H1 (cell line): ENCODE measurements at regions not wholly inside any gene's neighbourhood (a gene's known extent, or its start where the extent isn't known, plus 50 kb on each side); places are given as distances from the start of the nearest gene placed in this dataset.

Source experiments
- CTCF ChIA-PET: fragments of 300-600 bp; sonication (Branson Sonifier 250); formaldehyde crosslinking; loops from one replicate; lab custom pipeline; 2021; ENCODE audit not compliant: partially characterized antibody; lab: Charles Lee
- POLR2A ChIA-PET: fragments of 300-600 bp; sonication (Branson Sonifier 250); formaldehyde crosslinking; loops from one replicate; lab custom pipeline; 2021; ENCODE audit warnings: inconsistent platforms; ENCODE audit not compliant: partially characterized antibody; lab: Charles Lee
- DNase-seq, 2 experiments: peaks; one replicate each; pipeline versions ENCODE4 v3.0.0 to v3.0.0-alpha.2; 2010 to 2022; ENCODE audit warnings: low spot score in 2 of 2, low read depth in 1 of 2, mixed read lengths in 1 of 2
- FAIRE-seq: peaks from 2 replicates; lab custom pipeline; 2011; peaks lifted over from hg19 to GRCh38; lab: Jason Lieb, UNC
- H2AFZ ChIP-seq: 2 replicates; pipeline ENCODE4 v1.8.1; 2012; ENCODE audit warnings: low read length, inconsistent platforms
- H2AK5ac ChIP-seq: 2 replicates; pipeline ENCODE4 v1.6.1; 2013; ENCODE audit warnings: low read depth, low read length
- H2BK120ac ChIP-seq: replicated peaks from 2 replicates; pipeline ENCODE3; 2013; ENCODE audit warnings: low read depth, low read length, inconsistent platforms
- H2BK12ac ChIP-seq: 2 replicates; pipeline ENCODE4 v1.6.1; 2013; ENCODE audit warnings: low read depth, low read length
- H2BK15ac ChIP-seq: 2 replicates; pipeline ENCODE4 v1.6.1; 2013; ENCODE audit warnings: low read length
- H2BK20ac ChIP-seq: 2 replicates; pipeline ENCODE4 v1.6.1; 2013; ENCODE audit warnings: low read length
- H2BK5ac ChIP-seq: 2 replicates; pipeline ENCODE4 v1.6.1; 2013; ENCODE audit warnings: low read depth, low read length
- H3K14ac ChIP-seq: 2 replicates; pipeline ENCODE4 v1.6.1; 2013; ENCODE audit warnings: inconsistent platforms; ENCODE audit not compliant: insufficient read length
- H3K18ac ChIP-seq: 2 replicates; pipeline ENCODE4 v1.6.1; 2013; ENCODE audit warnings: low read length; ENCODE audit errors: extremely low read depth
- H3K23ac ChIP-seq: 2 replicates; pipeline ENCODE4 v1.6.1; 2013; ENCODE audit warnings: inconsistent platforms; ENCODE audit not compliant: insufficient read length
- H3K23me2 ChIP-seq: 2 replicates; pipeline ENCODE4 v1.6.1; 2013; ENCODE audit warnings: low read depth, low read length
- H3K27ac ChIP-seq: 2 replicates; pipeline ENCODE4 v1.6.1; 2011; ENCODE audit warnings: low read depth, low read length, inconsistent platforms
- H3K27me3 ChIP-seq, 4 experiments: replicated peaks in 1 of 4; 1 replicate in 1 of 4; 2 replicates in 3 of 4; pipeline versions ENCODE4 v1.6.1 to v1.8.1; 2011 to 2013; ENCODE audit warnings: low read length in 3 of 4, mild to moderate bottlenecking in 3 of 4, inconsistent platforms in 2 of 4, mixed read lengths in 2 of 4, moderate library complexity in 1 of 4; ENCODE audit not compliant: control insufficient read depth in 3 of 4, insufficient read depth in 3 of 4; ENCODE audit errors: extremely low read depth in 1 of 4
- H3K36me3 ChIP-seq, 4 experiments: 2 replicates each; pipeline versions ENCODE4 v1.6.1 to v1.8.1; 2011 to 2013; ENCODE audit warnings: mild to moderate bottlenecking in 4 of 4, low read length in 3 of 4, moderate library complexity in 2 of 4, control low read depth in 1 of 4, inconsistent platforms in 1 of 4; ENCODE audit not compliant: insufficient read depth in 4 of 4, control insufficient read depth in 2 of 4
- H3K4ac ChIP-seq: replicated peaks from 2 replicates; pipeline ENCODE3; 2013; ENCODE audit warnings: low read length, low read depth, mixed read lengths, inconsistent platforms; ENCODE audit not compliant: insufficient read length
- H3K4me1 ChIP-seq, 4 experiments: replicated peaks in 1 of 4; 1 replicate in 1 of 4; 2 replicates in 3 of 4; pipeline versions ENCODE4 v1.6.1 to v1.8.1; 2011 to 2013; ENCODE audit warnings: low read length in 3 of 4, inconsistent platforms in 2 of 4, mixed read lengths in 1 of 4; ENCODE audit not compliant: insufficient read depth in 4 of 4, control insufficient read depth in 3 of 4
- H3K4me2 ChIP-seq, 2 experiments: 2 replicates each; pipeline versions ENCODE4 v1.6.1 to v1.8.1; 2011 to 2013; ENCODE audit warnings: low read depth in 2 of 2, low read length in 2 of 2, control low read depth in 1 of 2, inconsistent platforms in 1 of 2, mild to moderate bottlenecking in 1 of 2; ENCODE audit not compliant: insufficient read depth in 1 of 2
- H3K4me3 ChIP-seq, 4 experiments: fragments of 200-600, 300-600 bp in 1 of 4; sonication (generic), shearing (Covaris generic), sonication (Bioruptor Twin) in 1 of 4; 2 replicates each; pipeline versions ENCODE4 v1.5.1 to v1.8.1; 2011 to 2016; ENCODE audit warnings: low read length in 4 of 4, low read depth in 3 of 4, control low read depth in 2 of 4, inconsistent platforms in 2 of 4, mild to moderate bottlenecking in 2 of 4, mixed read lengths in 1 of 4, moderate library complexity in 1 of 4; ENCODE audit not compliant: insufficient read depth in 2 of 4; ENCODE audit errors: extremely low read depth in 1 of 4
- H3K56ac ChIP-seq: replicated peaks from 2 replicates; pipeline ENCODE3; 2013; ENCODE audit warnings: low read depth, mild to moderate bottlenecking, mixed read lengths, low read length, inconsistent platforms; ENCODE audit not compliant: insufficient read length
- H3K79me1 ChIP-seq: 2 replicates; pipeline ENCODE4 v1.6.1; 2013; ENCODE audit warnings: low read depth, low read length, control low read depth
- H3K79me2 ChIP-seq, 2 experiments: 2 replicates each; pipeline versions ENCODE4 v1.6.1 to v1.8.1; 2012 to 2013; ENCODE audit warnings: low read length in 2 of 2, mild to moderate bottlenecking in 2 of 2, inconsistent platforms in 1 of 2; ENCODE audit not compliant: insufficient read depth in 2 of 2, control insufficient read depth in 1 of 2
- H3K9ac ChIP-seq, 4 experiments: replicated peaks in 1 of 4; 1 replicate in 1 of 4; 2 replicates in 3 of 4; pipeline versions ENCODE4 v1.6.1 to v1.8.1; 2011 to 2013; ENCODE audit warnings: low read depth in 3 of 4, low read length in 3 of 4, control low read depth in 2 of 4, mild to moderate bottlenecking in 2 of 4, moderate library complexity in 2 of 4, inconsistent platforms in 1 of 4; ENCODE audit errors: extremely low read depth in 1 of 4
- H3K9me3 ChIP-seq, 2 experiments: 2 replicates each; pipeline versions ENCODE4 v1.6.1 to v1.8.1; 2012 to 2013; ENCODE audit warnings: mild to moderate bottlenecking in 2 of 2, moderate library complexity in 2 of 2, control low read depth in 1 of 2, inconsistent platforms in 1 of 2, low read depth in 1 of 2, low read length in 1 of 2, mixed read lengths in 1 of 2; ENCODE audit not compliant: insufficient read depth in 2 of 2
- H4K20me1 ChIP-seq, 2 experiments: replicated peaks in 1 of 2; 2 replicates each; pipeline versions ENCODE3 to v1.8.1; 2011 to 2013; ENCODE audit warnings: inconsistent platforms in 2 of 2, low read length in 2 of 2, mild to moderate bottlenecking in 1 of 2; ENCODE audit not compliant: insufficient read depth in 2 of 2, control insufficient read depth in 1 of 2
- H4K5ac ChIP-seq: 2 replicates; pipeline ENCODE4 v1.6.1; 2013; ENCODE audit warnings: low read length, low read depth, mixed read lengths, inconsistent platforms; ENCODE audit not compliant: insufficient read length
- H4K8ac ChIP-seq: 2 replicates; pipeline ENCODE4 v1.8.0; 2013; ENCODE audit warnings: mild to moderate bottlenecking, moderate library complexity, low read length, inconsistent platforms; ENCODE audit not compliant: insufficient read depth; ENCODE audit errors: extremely low read depth
- H4K91ac ChIP-seq: replicated peaks from 2 replicates; pipeline ENCODE3; 2013; ENCODE audit warnings: low read length, mixed read lengths, inconsistent platforms; ENCODE audit not compliant: insufficient read length
- BACH1 ChIP-seq: IDR thresholded peaks from 2 replicates; pipeline ENCODE4 v1.6.1; 2012; ENCODE audit warnings: low read length, improper control_type of control experiment
- CHD2 ChIP-seq: IDR thresholded peaks from 2 replicates; pipeline ENCODE4 v1.6.1; 2012; ENCODE audit warnings: low read length, improper control_type of control experiment
- HDAC2 ChIP-seq, 2 experiments: fragments of 300-600 bp in 1 of 2; sonication (generic) in 1 of 2; IDR thresholded peaks; 2 replicates each; pipeline ENCODE4 v1.6.1; 2011 to 2012; ENCODE audit warnings: low read depth in 2 of 2, low read length in 2 of 2, mild to moderate bottlenecking in 2 of 2, moderate library complexity in 2 of 2, borderline replicate concordance in 1 of 2, inconsistent platforms in 1 of 2
- JUND ChIP-seq: IDR thresholded peaks from 2 replicates; pipeline ENCODE4 v1.6.1; 2011; ENCODE audit warnings: mild to moderate bottlenecking, improper control_type of control experiment, low read length
- KDM1A ChIP-seq: fragments of 200-600, 300-600 bp; sonication (generic); IDR thresholded peaks from 2 replicates; pipeline ENCODE4 v1.7.1; 2016; ENCODE audit warnings: mild to moderate bottlenecking, low read length, borderline replicate concordance
- MAFK ChIP-seq: IDR thresholded peaks from 2 replicates; pipeline ENCODE4 v1.6.1; 2012; ENCODE audit warnings: low read depth, mild to moderate bottlenecking, improper control_type of control experiment, low read length
- SP1 ChIP-seq: IDR thresholded peaks from 2 replicates; pipeline ENCODE4 v1.6.1; 2011; ENCODE audit warnings: low read depth, low read length
- TAF1 ChIP-seq: IDR thresholded peaks from 2 replicates; pipeline ENCODE4 v1.6.1; 2011; ENCODE audit warnings: mild to moderate bottlenecking, low read depth, low read length
- TAF7 ChIP-seq: optimal IDR thresholded peaks from 2 replicates; pipeline ENCODE3; 2011; ENCODE audit warnings: low read depth, mild to moderate bottlenecking, inconsistent platforms, low read length, moderate library complexity, borderline replicate concordance
- TEAD4 ChIP-seq: IDR thresholded peaks from 2 replicates; pipeline ENCODE4 v1.6.1; 2012; ENCODE audit warnings: low read depth, low read length, inconsistent platforms, mixed read lengths
- WGBS, 2 experiments: shearing (Covaris generic) in 1 of 2; methylation state at CpG; one replicate each; pipeline versions ENCODE4 v1.1.6 to v1.1.7; 2013 to 2015; ENCODE audit warnings: low lambda C conversion rate in 2 of 2, mixed read lengths in 2 of 2, inconsistent platforms in 1 of 2, low coverage in 1 of 2, missing lambda C conversion rate in 1 of 2; ENCODE audit not compliant: insufficient replicate concordance in 2 of 2, insufficient coverage in 1 of 2, insufficient read length in 1 of 2; ENCODE audit errors: extremely low coverage in 1 of 2, missing lambda C conversion rate in 1 of 2; 5-methylcytosine and 5-hydroxymethylcytosine counted together
- TF ChIP-seq, protein P1 (sequence below): IDR thresholded peaks from 2 replicates; pipeline ENCODE4 v1.6.1; 2012; ENCODE audit warnings: inconsistent platforms

DNA sequence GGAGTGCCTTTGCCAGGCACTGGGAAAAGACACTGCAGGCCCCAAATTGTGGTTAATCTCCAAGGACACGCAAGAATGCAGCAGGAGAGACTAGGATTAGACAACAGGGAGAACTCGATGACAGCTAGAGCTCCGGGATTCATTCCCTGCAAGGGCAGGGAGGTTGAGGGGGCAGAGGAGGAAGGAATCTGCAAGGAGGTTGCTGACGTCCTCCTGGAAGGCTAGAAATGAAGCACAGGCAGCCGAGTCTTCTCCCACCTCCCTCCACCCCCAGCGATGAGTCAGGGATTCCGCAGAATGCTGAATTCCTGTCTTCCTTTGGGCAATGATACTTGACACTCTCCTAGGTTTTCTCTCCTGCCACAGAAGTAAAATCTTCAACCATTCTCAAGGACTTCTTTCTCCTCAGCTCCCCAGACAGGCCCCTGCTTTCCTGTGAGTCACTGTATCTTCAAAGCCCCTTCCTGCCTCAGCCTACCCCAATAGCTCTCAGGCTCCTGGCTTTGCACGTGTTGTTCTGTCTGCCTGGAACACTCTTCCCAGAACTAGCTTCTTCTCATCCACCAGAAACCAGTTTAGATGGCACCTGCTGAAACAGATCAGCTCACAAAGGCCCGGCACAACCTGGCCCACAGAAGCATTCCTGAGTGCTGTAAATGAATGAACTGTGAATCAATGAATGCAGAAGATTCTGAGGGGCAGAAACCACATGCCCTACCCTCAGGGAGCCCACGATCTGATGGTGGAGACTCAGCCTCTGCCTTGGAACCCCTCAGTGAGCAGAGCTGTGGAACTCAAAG, 85.6 kb downstream of the MRPL14 start:
- WGBS, 2 experiments = 65% methylated on average over 10 of the region's 10 CpGs; no CpG with 5 or more reads in 1 of the 2 experiments
- POLR2A ChIA-PET = interaction anchor here (0.7 to 6.3 kb wide), 10 partner anchors 8 to 293 kb away, joined by 3 to 35 read pairs (median 5); partner anchors contain the start of gene HSP90AB1
- Histone ChIP-seq H2BK5ac (peak overlapping the region; percentile 79; the same call in 1 of the 2 replicates), H2BK20ac (peak overlapping the region; percentile 40), H4K5ac (no peak overlapping the region), H3K23ac (no peak overlapping the region), H4K20me1 (peaks cover 0 to 3% of the 10 kb centered on the region in 2 experiments), H3K18ac (peak overlapping the region; percentile 27), H3K9ac (no peak overlapping the region; a peak in 1 of 7 replicates), H3K79me2 (no peaks in the 10 kb centered on the region), H4K8ac (no peak overlapping the region), H2AK5ac (peak overlapping the region; percentile 85), H3K4me2 (peak overlapping the region; percentile 19 to 47; a peak in 2 of 4 replicates), H3K23me2 (peaks cover 13% of the 10 kb centered on the region), H2BK12ac (peak overlapping the region; percentile 91), H3K4ac (peak overlapping the region; percentile 24), H3K4me3 (no peak overlapping the region), H3K27ac (0 out of 2 replicates have a peak overlapping the region, but pooled peaks have one; percentile 21), H2BK15ac (peak overlapping the region; percentile 97; the same call in 1 of the 2 replicates), H3K27me3 (no peaks in the 10 kb centered on the region), H2BK120ac (no peak overlapping the region), H3K14ac (no peak overlapping the region), H3K79me1 (peaks cover 3% of the 10 kb centered on the region; the same call in 1 of the 2 replicates), H3K9me3 (no peaks in the 10 kb centered on the region), H2AFZ (no peak overlapping the region), H3K56ac (no peak overlapping the region), H4K91ac (peak overlapping the region; percentile 18), H3K4me1 (peaks cover 9 to 27% (median 15%) of the 10 kb centered on the region in 4 experiments), H3K36me3 (no peaks in the 10 kb centered on the region)
- CTCF ChIA-PET = interaction anchor here (1.0 to 3.2 kb wide), 8 partner anchors 9 to 88 kb away, joined by 3 to 15 read pairs (median 4); no protein-coding TSS in a partner anchor
- peak; percentile 65; the same call in 1 of the 2 replicates for TF ChIP-seq MAFK
- TF ChIP-seq HDAC2 (IDR thresholded peaks at IDR 0.05; ENCODE audit: borderline replicate concordance in 1 of 2, low read depth in 2 of 2, low read length in 2 of 2) = peak in 1 of 2 experiments; percentile 90; a peak in 2 of 4 replicates
- TF ChIP-seq, protein P1, sequence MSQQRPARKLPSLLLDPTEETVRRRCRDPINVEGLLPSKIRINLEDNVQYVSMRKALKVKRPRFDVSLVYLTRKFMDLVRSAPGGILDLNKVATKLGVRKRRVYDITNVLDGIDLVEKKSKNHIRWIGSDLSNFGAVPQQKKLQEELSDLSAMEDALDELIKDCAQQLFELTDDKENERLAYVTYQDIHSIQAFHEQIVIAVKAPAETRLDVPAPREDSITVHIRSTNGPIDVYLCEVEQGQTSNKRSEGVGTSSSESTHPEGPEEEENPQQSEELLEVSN = no peak
- TF ChIP-seq SP1 = peak; percentile 42; the same call in 1 of the 2 replicates
- peak; percentile 98 for TF ChIP-seq KDM1A
- TF ChIP-seq TEAD4 = peak; percentile 36; the same call in 1 of the 2 replicates
- peak; percentile 85 for TF ChIP-seq JUND
- TF ChIP-seq CHD2 = no peak
- peak; percentile 64 for TF ChIP-seq BACH1
- TF ChIP-seq TAF1 = peak; percentile 46; the same call in 1 of the 2 replicates
- TF ChIP-seq TAF7 = no peak
- peak in 1 of 2 experiments; percentile 68 for DNase-seq
- FAIRE-seq = no peak
